Type B pancreatic cell (in vitro differentiated cells): ENCODE measurements at regions not wholly inside any gene's neighbourhood (a gene's known extent, or its start where the extent isn't known, plus 50 kb on each side); places are given as distances from the start of the nearest gene placed in this dataset.
A peak's percentile ranks its signal among the peaks of the same experiment; 100 is the strongest.

ENCODE experiments used
- DNase-seq: peaks from one replicate; pipeline ENCODE4 v3.0.0; 2021; ENCODE audit warnings: mixed read lengths; ENCODE audit not compliant: unreplicated experiment; ENCODE audit errors: extremely low spot score
- H3K27ac Mint-ChIP-seq: 2 replicates; pipeline ENCODE4 v1.8.0; 2021; ENCODE audit warnings: mild to moderate bottlenecking, mixed read lengths
- H3K27me3 Mint-ChIP-seq: 2 replicates; pipeline ENCODE4 v1.8.0; 2021; ENCODE audit warnings: mixed read lengths
- H3K36me3 Mint-ChIP-seq: 2 replicates; pipeline ENCODE4 v1.8.0; 2021; ENCODE audit warnings: mixed read lengths
- H3K4me1 Mint-ChIP-seq: one replicate; pipeline ENCODE4 v1.8.0; 2021; ENCODE audit warnings: mixed read lengths; ENCODE audit not compliant: unreplicated experiment
- H3K4me3 Mint-ChIP-seq: 2 replicates; pipeline ENCODE4 v1.8.0; 2021; ENCODE audit warnings: mild to moderate bottlenecking, mixed read lengths
- H3K9me3 Mint-ChIP-seq: 2 replicates; pipeline ENCODE4 v1.8.0; 2021; ENCODE audit warnings: mixed read lengths
- TF ChIP-seq, protein P1 (sequence below): fragments of 200-600 bp; sonication (generic); conservative IDR thresholded peaks from 2 replicates; pipeline ENCODE4 v1.5.0; 2021; ENCODE audit warnings: antibody characterized with exemption, mild to moderate bottlenecking

DNA sequence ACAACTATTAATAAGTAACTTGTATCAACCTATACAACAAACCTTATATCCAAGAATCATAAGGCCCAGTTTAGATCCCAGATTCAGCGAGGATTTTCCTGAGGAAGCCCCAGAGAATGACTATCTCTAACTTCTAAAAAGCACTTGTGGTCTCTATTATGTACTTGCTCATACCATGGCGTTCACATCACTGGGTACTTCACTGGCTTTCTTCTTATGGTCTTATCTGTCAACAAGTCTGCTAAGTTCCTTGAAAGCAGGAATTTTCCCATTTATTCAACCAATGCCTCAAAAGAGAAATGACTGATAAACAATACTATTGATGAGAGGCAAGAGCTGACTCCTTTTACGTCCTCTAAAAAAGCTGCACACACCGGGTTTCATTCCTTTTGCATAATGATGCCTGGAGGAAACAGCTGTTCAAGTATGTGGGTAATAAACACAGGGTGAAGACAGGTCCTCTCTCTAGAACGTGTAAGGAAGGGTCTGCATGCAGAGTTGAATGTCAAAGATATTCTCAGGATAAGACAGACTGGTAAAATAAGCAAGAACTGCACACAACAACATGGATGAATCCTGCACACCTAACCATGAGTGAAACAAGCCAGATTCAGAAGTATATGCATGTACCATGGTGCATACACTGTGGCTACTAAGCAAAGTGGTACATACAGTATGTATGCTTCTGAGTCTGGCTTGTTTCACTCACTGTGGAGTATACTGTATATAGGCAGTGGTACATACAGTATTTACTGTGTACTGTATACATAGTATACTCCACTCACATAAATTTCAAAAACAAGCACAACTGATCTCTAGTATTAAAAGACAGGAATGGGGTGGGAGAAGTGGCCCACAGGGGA lies 408.7 kb downstream of the SHQ1 start:
- Mint-ChIP-seq H3K4me3 (peak overlapping the region; percentile 10), H3K27me3 (no peaks in the 10 kb centered on the region), H3K36me3 (peaks cover 41% of the 10 kb centered on the region), H3K4me1 (peaks cover 58% of the 10 kb centered on the region), H3K9me3 (no peaks in the 10 kb centered on the region), H3K27ac (no peak overlapping the region)
- DNase-seq = no peak
- TF ChIP-seq, protein P1, sequence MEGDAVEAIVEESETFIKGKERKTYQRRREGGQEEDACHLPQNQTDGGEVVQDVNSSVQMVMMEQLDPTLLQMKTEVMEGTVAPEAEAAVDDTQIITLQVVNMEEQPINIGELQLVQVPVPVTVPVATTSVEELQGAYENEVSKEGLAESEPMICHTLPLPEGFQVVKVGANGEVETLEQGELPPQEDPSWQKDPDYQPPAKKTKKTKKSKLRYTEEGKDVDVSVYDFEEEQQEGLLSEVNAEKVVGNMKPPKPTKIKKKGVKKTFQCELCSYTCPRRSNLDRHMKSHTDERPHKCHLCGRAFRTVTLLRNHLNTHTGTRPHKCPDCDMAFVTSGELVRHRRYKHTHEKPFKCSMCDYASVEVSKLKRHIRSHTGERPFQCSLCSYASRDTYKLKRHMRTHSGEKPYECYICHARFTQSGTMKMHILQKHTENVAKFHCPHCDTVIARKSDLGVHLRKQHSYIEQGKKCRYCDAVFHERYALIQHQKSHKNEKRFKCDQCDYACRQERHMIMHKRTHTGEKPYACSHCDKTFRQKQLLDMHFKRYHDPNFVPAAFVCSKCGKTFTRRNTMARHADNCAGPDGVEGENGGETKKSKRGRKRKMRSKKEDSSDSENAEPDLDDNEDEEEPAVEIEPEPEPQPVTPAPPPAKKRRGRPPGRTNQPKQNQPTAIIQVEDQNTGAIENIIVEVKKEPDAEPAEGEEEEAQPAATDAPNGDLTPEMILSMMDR = no peak

- no peaks in the 10 kb centered on the region for H3K27me3 Mint-ChIP-seq
- peaks cover 54% of the 10 kb centered on the region for H3K4me1 Mint-ChIP-seq
- no peak for DNase-seq
- peak overlapping the region; percentile 37 for H3K4me3 Mint-ChIP-seq
- peaks cover 31% of the 10 kb centered on the region for H3K36me3 Mint-ChIP-seq
- no peak overlapping the region for H3K27ac Mint-ChIP-seq
- TF ChIP-seq, protein P1 = no peak
- H3K9me3 Mint-ChIP-seq = no peaks in the 10 kb centered on the region
Measured at GRCh38 chr3:72437661-72438406, 410.4 kb downstream of the SHQ1 start.

GRCh38 chr3:72436863-72437592 lies 411.2 kb downstream of the SHQ1 start:
- peaks cover 57% of the 10 kb centered on the region for H3K4me1 Mint-ChIP-seq

GRCh38 chr3:72434296-72434695 lies 413.9 kb downstream of the SHQ1 start:
- Mint-ChIP-seq H3K9me3 (no peaks in the 10 kb centered on the region), H3K4me1 (peaks cover 47% of the 10 kb centered on the region)

More at GRCh38 chr3:72436863-72437592, 411.2 kb downstream of the SHQ1 start:
- TF ChIP-seq, protein P1 = no peak
- Mint-ChIP-seq H3K27me3 (no peaks in the 10 kb centered on the region), H3K36me3 (peaks cover 36% of the 10 kb centered on the region), H3K4me3 (no peak overlapping the region), H3K27ac (no peak overlapping the region), H3K9me3 (no peaks in the 10 kb centered on the region)
- no peak for DNase-seq

DNA sequence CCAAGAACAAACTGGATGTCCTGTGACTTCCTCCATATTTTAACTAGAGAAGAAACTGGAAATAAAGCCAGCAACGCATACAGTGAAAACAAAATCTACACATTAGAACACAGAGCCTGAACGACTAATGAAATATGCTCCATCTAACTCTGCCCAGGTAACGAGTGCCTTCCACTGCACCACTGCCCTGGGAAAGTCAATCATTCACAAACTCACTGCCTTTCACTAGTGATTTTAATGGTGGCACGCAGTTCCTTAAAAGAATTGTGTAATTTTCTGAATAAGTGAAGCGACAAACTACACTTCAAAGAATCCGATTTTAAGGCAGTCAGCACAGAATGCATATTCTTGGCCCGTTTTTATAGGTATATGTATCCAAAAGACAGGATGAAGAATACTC lies 416.0 kb downstream of the SHQ1 start:
- no peak for DNase-seq
- H3K4me3 Mint-ChIP-seq = peak overlapping the region; percentile 5
- no peaks in the 10 kb centered on the region for H3K27me3 Mint-ChIP-seq
- no peak overlapping the region for H3K27ac Mint-ChIP-seq
- TF ChIP-seq, protein P1 = no peak
- peaks cover 50% of the 10 kb centered on the region for H3K4me1 Mint-ChIP-seq
- no peaks in the 10 kb centered on the region for H3K9me3 Mint-ChIP-seq
- peaks cover 15% of the 10 kb centered on the region for H3K36me3 Mint-ChIP-seq

More at GRCh38 chr3:72434296-72434695, 413.9 kb downstream of the SHQ1 start:
- Mint-ChIP-seq H3K4me3 (no peak overlapping the region), H3K27ac (no peak overlapping the region), H3K27me3 (no peaks in the 10 kb centered on the region), H3K36me3 (peaks cover 31% of the 10 kb centered on the region)
- no peak for DNase-seq
- TF ChIP-seq, protein P1 = no peak
